WTC11 (cell line): ENCODE measurements at regions not wholly inside any gene's neighbourhood (a gene's known extent, or its start where the extent isn't known, plus 50 kb on each side); places are given as distances from the start of the nearest gene placed in this dataset.

Source experiments
- ATAC-seq: fragments of 200-7000 bp; cut with Tn5 transposase; 2 replicates; pipeline ENCODE4 v1.10.0; 2021; ENCODE audit warnings: mild to moderate bottlenecking, moderate library complexity
- CTCF ChIA-PET: fragments of 300-600 bp; sonication (Branson Sonifier 250); formaldehyde crosslinking; loops from one replicate; lab custom pipeline; 2021; ENCODE audit warnings: antibody characterized with exemption; lab: Charles Lee
- POLR2A ChIA-PET: fragments of 350-600 bp; sonication (Branson Sonifier 250); formaldehyde crosslinking; loops from one replicate; lab custom pipeline; 2021; ENCODE audit warnings: antibody characterized with exemption; lab: Charles Lee
- DNase-seq: peaks from one replicate; pipeline ENCODE4 v3.0.0; 2021; ENCODE audit warnings: low spot score
- H3K27ac Mint-ChIP-seq: 2 replicates; pipeline ENCODE4 v1.8.0; 2021; ENCODE audit warnings: mixed read lengths
- H3K27me3 Mint-ChIP-seq: 2 replicates; pipeline ENCODE4 v1.8.0; 2021; ENCODE audit warnings: low read depth, mild to moderate bottlenecking, moderate library complexity, mixed read lengths
- H3K36me3 Mint-ChIP-seq: 2 replicates; pipeline ENCODE4 v1.8.0; 2021; ENCODE audit warnings: mixed read lengths
- H3K4me1 Mint-ChIP-seq: 2 replicates; pipeline ENCODE4 v1.8.0; 2022; ENCODE audit warnings: mixed read lengths
- H3K4me3 Mint-ChIP-seq: 2 replicates; pipeline ENCODE4 v1.8.0; 2021; ENCODE audit warnings: mild to moderate bottlenecking, moderate library complexity, mixed read lengths
- H3K9me3 Mint-ChIP-seq: 2 replicates; pipeline ENCODE4 v1.8.0; 2021; ENCODE audit warnings: mixed read lengths
- ETV6 ChIP-seq: sonication (generic); formaldehyde crosslinking; IDR thresholded peaks from 2 replicates; pipeline ENCODE4 v1.8.1; 2022; ENCODE audit warnings: mild to moderate bottlenecking, missing genetic modification reagents
- FOXK1 ChIP-seq: sonication (generic); formaldehyde crosslinking; IDR thresholded peaks from 2 replicates; pipeline ENCODE4 v1.8.0; 2022; ENCODE audit warnings: mild to moderate bottlenecking, moderate library complexity, missing genetic modification reagents
- MXD4 ChIP-seq: fragments of 250-450 bp; sonication (Bioruptor Pico); IDR thresholded peaks from 2 replicates; pipeline ENCODE4 v1.8.0; 2021; ENCODE audit warnings: mild to moderate bottlenecking, moderate library complexity, borderline replicate concordance
- NFATC4 ChIP-seq: fragments of 250-450 bp; sonication (Bioruptor Pico); IDR thresholded peaks from 2 replicates; pipeline ENCODE4 v1.9.0; 2021; ENCODE audit warnings: mild to moderate bottlenecking
- NR2C2 ChIP-seq: sonication (generic); formaldehyde crosslinking; IDR thresholded peaks from 2 replicates; pipeline ENCODE4 v1.8.0; 2022; ENCODE audit warnings: mild to moderate bottlenecking, missing genetic modification reagents
- NR3C1 ChIP-seq: sonication (generic); formaldehyde crosslinking; conservative IDR thresholded peaks from 2 replicates; pipeline ENCODE4 v1.8.1; 2023; ENCODE audit warnings: low read depth, mild to moderate bottlenecking, missing genetic modification reagents
- OVOL2 ChIP-seq: fragments of 250-450 bp; sonication (Bioruptor Pico); IDR thresholded peaks from 2 replicates; pipeline ENCODE4 v1.9.0; 2021; ENCODE audit warnings: mild to moderate bottlenecking, borderline replicate concordance
- RORB ChIP-seq: fragments of 250-450 bp; sonication (Bioruptor Pico); IDR thresholded peaks from 2 replicates; pipeline ENCODE4 v1.9.0; 2021; ENCODE audit warnings: mild to moderate bottlenecking
- SMAD3 ChIP-seq: sonication (generic); formaldehyde crosslinking; IDR thresholded peaks from 2 replicates; pipeline ENCODE4 v1.8.0; 2022; ENCODE audit warnings: missing genetic modification reagents, mild to moderate bottlenecking, borderline replicate concordance
- SMAD4 ChIP-seq: sonication (generic); formaldehyde crosslinking; IDR thresholded peaks from 2 replicates; pipeline ENCODE4 v1.8.0; 2022; ENCODE audit warnings: mild to moderate bottlenecking, missing genetic modification reagents
- TCF7 ChIP-seq: sonication (generic); formaldehyde crosslinking; IDR thresholded peaks from 2 replicates; pipeline ENCODE4 v1.8.0; 2022; ENCODE audit warnings: mild to moderate bottlenecking, low read depth, missing genetic modification reagents, moderate library complexity
- TP53 ChIP-seq: sonication (generic); formaldehyde crosslinking; IDR thresholded peaks from 2 replicates; pipeline ENCODE4 v1.8.1; 2023; ENCODE audit warnings: mild to moderate bottlenecking, missing genetic modification reagents
- ZNF423 ChIP-seq: fragments of 250-450 bp; sonication (Bioruptor Pico); IDR thresholded peaks from 2 replicates; pipeline ENCODE4 v2.1.2; 2022; ENCODE audit warnings: mild to moderate bottlenecking, moderate library complexity
- ZNF671 ChIP-seq: fragments of 250-450 bp; sonication (Bioruptor Pico); IDR thresholded peaks from 2 replicates; pipeline ENCODE4 v1.8.0; 2021; ENCODE audit warnings: mild to moderate bottlenecking
- TF ChIP-seq, protein P1 (sequence below): sonication (generic); formaldehyde crosslinking; IDR thresholded peaks from 2 replicates; pipeline ENCODE4 v1.8.0; 2022; ENCODE audit warnings: missing genetic modification reagents
- TF ChIP-seq, protein P2 (sequence below): sonication (generic); formaldehyde crosslinking; IDR thresholded peaks from 2 replicates; pipeline ENCODE4 v1.8.1; 2022; ENCODE audit warnings: mild to moderate bottlenecking, missing genetic modification reagents, moderate library complexity, borderline replicate concordance
- TF ChIP-seq, protein P3 (sequence below): sonication (generic); formaldehyde crosslinking; IDR thresholded peaks from 2 replicates; pipeline ENCODE4 v1.8.1; 2023; ENCODE audit warnings: mild to moderate bottlenecking, moderate library complexity, missing genetic modification reagents
- TF ChIP-seq, protein P4 (sequence below): sonication (generic); formaldehyde crosslinking; conservative IDR thresholded peaks from 2 replicates; pipeline ENCODE4 v1.8.1; 2023; ENCODE audit warnings: mild to moderate bottlenecking, low read depth, missing genetic modification reagents, moderate library complexity
- TF ChIP-seq, protein P5 (sequence below): fragments of 250-450 bp; sonication (Bioruptor Pico); conservative IDR thresholded peaks from 2 replicates; pipeline ENCODE4 v1.9.0; 2021; ENCODE audit warnings: mild to moderate bottlenecking
- TF ChIP-seq, protein P6 (sequence below): sonication (generic); formaldehyde crosslinking; IDR thresholded peaks from 2 replicates; pipeline ENCODE4 v1.8.1; 2022; ENCODE audit warnings: low read depth, mild to moderate bottlenecking, moderate library complexity, missing genetic modification reagents, borderline replicate concordance

DNA sequence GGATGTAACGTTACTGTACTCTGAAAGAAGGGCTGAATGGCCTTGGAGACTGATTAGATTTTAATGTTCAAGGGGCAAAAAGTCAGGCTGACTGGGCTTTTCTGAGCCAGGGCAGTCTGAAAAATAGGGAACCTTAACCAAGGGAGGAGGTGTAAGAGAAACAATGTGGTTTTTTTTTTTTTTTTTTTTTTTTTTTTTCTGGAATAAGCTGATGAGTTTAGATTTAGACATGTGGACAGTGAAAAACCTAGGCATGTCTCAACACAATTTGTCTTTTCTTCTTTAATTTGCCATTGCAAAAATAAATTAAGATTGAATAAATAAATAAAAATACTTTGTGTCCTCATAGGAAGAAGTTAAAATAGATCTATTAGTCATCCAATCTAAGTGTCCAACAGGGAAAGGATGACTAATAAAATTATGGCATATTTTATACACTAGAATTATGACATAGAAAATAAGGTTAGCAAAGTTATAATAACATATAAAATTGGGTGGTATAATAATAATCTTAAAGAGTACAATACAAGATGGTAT, 237.6 kb upstream of the TRIB2 start:
- Mint-ChIP-seq H3K9me3 (peaks cover 7% of the 10 kb centered on the region; the same call in 1 of the 2 replicates), H3K27me3 (no peaks in the 10 kb centered on the region), H3K4me3 (no peak overlapping the region), H3K4me1 (no peaks in the 10 kb centered on the region), H3K27ac (no peak overlapping the region), H3K36me3 (no peaks in the 10 kb centered on the region; the same call in 1 of the 2 replicates)
- CTCF ChIA-PET = no interaction called here
- no peak for TF ChIP-seq MXD4 (CRISPR knock-in tag)
- POLR2A ChIA-PET = no interaction called here
- no peak for ATAC-seq
- DNase-seq = no peak

DNA sequence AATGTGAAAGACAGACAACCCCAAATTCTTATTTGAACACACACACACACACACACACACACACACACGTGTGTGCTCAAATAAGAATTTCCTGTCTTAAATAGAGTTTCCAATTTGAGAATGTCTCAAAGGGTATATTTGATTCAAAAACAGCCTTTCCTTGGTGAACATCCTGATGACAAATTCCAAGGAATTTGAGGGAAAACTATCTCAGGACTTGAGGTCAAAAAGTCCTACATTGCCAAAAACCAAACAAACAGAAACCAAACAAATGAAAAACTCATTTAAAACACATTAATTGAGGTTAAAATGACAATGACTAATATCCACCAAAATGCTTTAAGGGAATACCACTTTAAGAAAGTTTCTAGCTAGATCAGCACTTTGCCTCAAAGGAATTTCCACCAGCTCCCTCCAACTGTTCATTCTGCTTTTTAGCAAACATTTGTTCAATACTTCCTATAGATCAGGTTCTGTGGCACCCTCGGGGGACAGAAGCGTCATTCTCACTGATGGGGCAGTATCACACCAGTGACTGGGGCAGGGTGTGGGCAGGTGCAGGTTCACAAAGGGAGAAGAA, 232.1 kb upstream of the TRIB2 start:
- ChIA-PET POLR2A (no interaction called here), CTCF (no interaction called here)
- H3K27me3 Mint-ChIP-seq = no peaks in the 10 kb centered on the region
- H3K4me1 Mint-ChIP-seq = peaks cover 17% of the 10 kb centered on the region
- DNase-seq = no peak
- no peaks in the 10 kb centered on the region for H3K36me3 Mint-ChIP-seq
- H3K27ac Mint-ChIP-seq = no peak overlapping the region
- H3K9me3 Mint-ChIP-seq = no peaks in the 10 kb centered on the region
- H3K4me3 Mint-ChIP-seq = no peak overlapping the region
- TF ChIP-seq TP53 (CRISPR knock-in tag) = no peak
- TF ChIP-seq, protein P1, sequence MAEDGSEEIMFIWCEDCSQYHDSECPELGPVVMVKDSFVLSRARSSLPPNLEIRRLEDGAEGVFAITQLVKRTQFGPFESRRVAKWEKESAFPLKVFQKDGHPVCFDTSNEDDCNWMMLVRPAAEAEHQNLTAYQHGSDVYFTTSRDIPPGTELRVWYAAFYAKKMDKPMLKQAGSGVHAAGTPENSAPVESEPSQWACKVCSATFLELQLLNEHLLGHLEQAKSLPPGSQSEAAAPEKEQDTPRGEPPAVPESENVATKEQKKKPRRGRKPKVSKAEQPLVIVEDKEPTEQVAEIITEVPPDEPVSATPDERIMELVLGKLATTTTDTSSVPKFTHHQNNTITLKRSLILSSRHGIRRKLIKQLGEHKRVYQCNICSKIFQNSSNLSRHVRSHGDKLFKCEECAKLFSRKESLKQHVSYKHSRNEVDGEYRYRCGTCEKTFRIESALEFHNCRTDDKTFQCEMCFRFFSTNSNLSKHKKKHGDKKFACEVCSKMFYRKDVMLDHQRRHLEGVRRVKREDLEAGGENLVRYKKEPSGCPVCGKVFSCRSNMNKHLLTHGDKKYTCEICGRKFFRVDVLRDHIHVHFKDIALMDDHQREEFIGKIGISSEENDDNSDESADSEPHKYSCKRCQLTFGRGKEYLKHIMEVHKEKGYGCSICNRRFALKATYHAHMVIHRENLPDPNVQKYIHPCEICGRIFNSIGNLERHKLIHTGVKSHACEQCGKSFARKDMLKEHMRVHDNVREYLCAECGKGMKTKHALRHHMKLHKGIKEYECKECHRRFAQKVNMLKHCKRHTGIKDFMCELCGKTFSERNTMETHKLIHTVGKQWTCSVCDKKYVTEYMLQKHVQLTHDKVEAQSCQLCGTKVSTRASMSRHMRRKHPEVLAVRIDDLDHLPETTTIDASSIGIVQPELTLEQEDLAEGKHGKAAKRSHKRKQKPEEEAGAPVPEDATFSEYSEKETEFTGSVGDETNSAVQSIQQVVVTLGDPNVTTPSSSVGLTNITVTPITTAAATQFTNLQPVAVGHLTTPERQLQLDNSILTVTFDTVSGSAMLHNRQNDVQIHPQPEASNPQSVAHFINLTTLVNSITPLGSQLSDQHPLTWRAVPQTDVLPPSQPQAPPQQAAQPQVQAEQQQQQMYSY (CRISPR knock-in tag) = no peak
- TF ChIP-seq SMAD4 (CRISPR knock-in tag) = no peak
- TF ChIP-seq FOXK1 = no peak
- TF ChIP-seq, protein P2, sequence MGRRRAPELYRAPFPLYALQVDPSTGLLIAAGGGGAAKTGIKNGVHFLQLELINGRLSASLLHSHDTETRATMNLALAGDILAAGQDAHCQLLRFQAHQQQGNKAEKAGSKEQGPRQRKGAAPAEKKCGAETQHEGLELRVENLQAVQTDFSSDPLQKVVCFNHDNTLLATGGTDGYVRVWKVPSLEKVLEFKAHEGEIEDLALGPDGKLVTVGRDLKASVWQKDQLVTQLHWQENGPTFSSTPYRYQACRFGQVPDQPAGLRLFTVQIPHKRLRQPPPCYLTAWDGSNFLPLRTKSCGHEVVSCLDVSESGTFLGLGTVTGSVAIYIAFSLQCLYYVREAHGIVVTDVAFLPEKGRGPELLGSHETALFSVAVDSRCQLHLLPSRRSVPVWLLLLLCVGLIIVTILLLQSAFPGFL (CRISPR knock-in tag) = no peak
- TF ChIP-seq NR3C1 (CRISPR knock-in tag) = no peak
- no peak for TF ChIP-seq TCF7 (CRISPR knock-in tag)
- TF ChIP-seq, protein P3, sequence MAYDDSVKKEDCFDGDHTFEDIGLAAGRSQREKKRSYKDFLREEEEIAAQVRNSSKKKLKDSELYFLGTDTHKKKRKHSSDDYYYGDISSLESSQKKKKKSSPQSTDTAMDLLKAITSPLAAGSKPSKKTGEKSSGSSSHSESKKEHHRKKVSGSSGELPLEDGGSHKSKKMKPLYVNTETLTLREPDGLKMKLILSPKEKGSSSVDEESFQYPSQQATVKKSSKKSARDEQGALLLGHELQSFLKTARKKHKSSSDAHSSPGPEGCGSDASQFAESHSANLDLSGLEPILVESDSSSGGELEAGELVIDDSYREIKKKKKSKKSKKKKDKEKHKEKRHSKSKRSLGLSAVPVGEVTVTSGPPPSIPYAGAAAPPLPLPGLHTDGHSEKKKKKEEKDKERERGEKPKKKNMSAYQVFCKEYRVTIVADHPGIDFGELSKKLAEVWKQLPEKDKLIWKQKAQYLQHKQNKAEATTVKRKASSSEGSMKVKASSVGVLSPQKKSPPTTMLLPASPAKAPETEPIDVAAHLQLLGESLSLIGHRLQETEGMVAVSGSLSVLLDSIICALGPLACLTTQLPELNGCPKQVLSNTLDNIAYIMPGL (CRISPR knock-in tag) = no peak
- no peak for TF ChIP-seq NFATC4 (CRISPR knock-in tag)
- TF ChIP-seq, protein P4, sequence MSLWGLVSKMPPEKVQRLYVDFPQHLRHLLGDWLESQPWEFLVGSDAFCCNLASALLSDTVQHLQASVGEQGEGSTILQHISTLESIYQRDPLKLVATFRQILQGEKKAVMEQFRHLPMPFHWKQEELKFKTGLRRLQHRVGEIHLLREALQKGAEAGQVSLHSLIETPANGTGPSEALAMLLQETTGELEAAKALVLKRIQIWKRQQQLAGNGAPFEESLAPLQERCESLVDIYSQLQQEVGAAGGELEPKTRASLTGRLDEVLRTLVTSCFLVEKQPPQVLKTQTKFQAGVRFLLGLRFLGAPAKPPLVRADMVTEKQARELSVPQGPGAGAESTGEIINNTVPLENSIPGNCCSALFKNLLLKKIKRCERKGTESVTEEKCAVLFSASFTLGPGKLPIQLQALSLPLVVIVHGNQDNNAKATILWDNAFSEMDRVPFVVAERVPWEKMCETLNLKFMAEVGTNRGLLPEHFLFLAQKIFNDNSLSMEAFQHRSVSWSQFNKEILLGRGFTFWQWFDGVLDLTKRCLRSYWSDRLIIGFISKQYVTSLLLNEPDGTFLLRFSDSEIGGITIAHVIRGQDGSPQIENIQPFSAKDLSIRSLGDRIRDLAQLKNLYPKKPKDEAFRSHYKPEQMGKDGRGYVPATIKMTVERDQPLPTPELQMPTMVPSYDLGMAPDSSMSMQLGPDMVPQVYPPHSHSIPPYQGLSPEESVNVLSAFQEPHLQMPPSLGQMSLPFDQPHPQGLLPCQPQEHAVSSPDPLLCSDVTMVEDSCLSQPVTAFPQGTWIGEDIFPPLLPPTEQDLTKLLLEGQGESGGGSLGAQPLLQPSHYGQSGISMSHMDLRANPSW (CRISPR knock-in tag) = no peak
- no peak for TF ChIP-seq RORB (CRISPR knock-in tag)
- no peak for TF ChIP-seq SMAD3
- TF ChIP-seq, protein P5, sequence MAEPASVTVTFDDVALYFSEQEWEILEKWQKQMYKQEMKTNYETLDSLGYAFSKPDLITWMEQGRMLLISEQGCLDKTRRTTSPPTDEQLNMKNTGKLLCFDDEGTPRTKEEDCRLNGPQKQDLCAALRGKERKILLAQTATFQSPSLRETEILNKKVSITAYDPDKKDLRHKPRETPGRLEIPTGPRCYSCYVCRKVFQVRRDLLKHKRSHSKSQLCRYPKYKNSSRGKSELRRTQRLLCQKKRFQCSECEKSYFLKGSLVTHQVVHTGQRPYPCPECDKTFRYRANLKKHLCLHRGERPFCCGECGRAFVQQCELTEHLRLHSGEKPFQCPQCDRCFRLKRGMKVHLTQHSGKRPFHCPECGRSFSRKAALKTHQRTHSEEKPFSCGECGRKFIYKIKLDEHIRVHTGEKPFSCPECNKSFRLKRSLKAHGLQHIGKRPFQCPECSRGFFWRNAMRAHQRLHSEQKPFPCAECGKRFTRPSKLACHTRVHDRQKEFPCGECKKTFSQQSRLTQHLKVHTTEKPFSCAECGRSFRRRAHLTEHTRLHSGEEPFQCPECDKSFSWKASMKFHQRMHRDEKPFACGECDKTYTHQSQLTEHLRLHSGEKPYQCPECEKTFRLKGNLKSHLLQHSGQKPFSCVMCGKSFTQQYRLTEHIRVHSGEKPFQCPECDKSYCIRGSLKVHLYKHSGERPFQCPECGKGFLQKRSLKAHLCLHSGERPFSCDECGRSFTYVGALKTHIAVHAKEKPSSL (CRISPR knock-in tag) = no peak
- TF ChIP-seq ZNF423 = no peak
- no peak for TF ChIP-seq OVOL2 (CRISPR knock-in tag)
- TF ChIP-seq, protein P6, sequence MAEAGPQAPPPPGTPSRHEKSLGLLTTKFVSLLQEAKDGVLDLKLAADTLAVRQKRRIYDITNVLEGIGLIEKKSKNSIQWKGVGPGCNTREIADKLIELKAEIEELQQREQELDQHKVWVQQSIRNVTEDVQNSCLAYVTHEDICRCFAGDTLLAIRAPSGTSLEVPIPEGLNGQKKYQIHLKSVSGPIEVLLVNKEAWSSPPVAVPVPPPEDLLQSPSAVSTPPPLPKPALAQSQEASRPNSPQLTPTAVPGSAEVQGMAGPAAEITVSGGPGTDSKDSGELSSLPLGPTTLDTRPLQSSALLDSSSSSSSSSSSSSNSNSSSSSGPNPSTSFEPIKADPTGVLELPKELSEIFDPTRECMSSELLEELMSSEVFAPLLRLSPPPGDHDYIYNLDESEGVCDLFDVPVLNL (CRISPR knock-in tag) = no peak
- TF ChIP-seq NR2C2 = no peak
- no peak for TF ChIP-seq ETV6
- no peak for TF ChIP-seq ZNF671 (CRISPR knock-in tag)
- no peak for ATAC-seq
